ENCODE measurements at regions not wholly inside any gene's neighbourhood (a gene's known extent, or its start where the extent isn't known, plus 50 kb on each side); places are given as distances from the start of the nearest gene placed in this dataset.

DNA sequence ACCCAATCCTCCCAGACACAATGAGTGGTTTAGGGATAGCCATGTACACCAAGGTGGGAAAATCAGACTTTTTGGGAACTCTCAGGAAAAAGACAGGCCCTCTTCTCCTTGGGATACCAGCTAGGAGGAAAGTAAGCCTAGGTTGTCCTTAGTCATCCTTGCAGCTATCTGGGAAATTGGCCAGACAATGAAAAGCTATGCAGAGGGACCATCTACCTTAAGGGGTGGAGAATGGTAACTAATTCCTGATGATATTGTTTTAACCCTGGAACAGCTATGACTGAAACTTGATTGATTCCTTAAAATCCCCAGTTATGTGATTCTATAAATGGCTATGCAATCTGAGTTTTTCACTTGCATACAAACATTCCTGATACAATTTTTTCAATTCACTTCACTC, 88.9 kb upstream of the BNC2 start:
- peak; percentile 87 for FAIRE-seq
- no peak for DNase-seq (ENCODE audit: insufficient read length, low spot score)
- TF ChIP-seq POLR2A (IDR thresholded peaks at IDR 0.05; ENCODE audit: low read depth, low read length): no peak

DNA sequence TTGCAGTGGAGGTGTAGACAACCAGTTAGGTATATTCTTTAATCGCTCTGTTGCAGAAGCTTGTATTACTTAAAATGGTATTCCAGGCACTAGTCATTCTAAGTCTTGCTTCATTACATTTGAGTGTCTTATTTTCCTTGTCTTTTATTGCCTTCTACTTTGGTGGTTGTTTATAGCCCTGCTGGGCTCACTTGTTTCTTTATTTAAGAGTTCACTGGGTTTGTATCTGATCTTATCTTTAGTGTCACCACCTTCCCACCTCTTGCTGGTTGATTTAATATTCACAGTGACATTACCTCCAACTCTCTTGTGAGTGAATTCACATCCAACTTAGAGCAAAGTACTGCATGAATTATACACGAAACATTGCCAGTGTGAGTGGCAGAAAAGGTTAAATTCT, 83.6 kb upstream of the BNC2 start:
- FAIRE-seq (no peak), DNase-seq (ENCODE audit: insufficient read length, low spot score) (no peak)
- no peak for TF ChIP-seq POLR2A (IDR thresholded peaks at IDR 0.05; ENCODE audit: low read depth, low read length)

DNA sequence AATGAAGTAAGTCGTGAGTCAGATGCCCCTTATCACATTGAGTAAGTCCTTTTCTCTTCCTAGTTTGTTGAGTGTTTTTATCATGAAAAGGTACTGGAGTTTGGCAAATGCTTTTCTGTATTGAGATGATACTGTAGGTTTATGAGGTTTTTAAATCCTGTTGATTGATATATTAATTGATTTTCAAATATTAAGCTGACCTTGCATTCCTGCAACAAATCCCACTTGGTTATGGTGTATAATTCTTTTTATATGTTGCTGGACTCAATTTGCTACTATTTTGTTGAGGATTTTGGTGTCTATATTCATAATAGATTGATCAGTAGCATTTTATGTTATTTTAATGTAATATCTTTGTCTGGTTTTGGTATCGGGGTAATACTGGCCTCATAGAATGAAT, 81.0 kb upstream of the BNC2 start:
- DNase-seq (ENCODE audit: insufficient read length, low spot score): no peak
- TF ChIP-seq POLR2A (IDR thresholded peaks at IDR 0.05; ENCODE audit: low read depth, low read length): no peak
- no peak for FAIRE-seq

DNA sequence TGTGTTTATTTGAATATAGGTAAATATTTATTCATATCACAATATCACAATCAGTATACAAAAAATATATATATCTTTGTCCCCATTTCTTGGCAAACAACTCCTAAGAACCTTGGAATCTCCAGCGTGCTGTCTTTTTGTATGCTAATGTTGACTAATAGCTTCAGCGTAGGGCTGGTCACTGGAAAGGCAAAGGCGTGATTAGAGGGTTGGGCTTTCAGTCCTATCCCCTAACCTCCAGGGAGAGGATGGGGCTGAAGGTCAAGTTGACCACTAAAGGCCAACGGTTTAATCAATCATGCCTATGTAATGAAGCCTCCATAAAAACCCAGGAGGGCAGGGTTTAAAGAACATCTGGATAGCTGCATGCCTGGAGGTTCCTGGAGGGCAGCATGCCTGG, 79.6 kb upstream of the BNC2 start:
- FAIRE-seq: no peak
- DNase-seq (ENCODE audit: insufficient read length, low spot score): no peak
- no peak for TF ChIP-seq POLR2A (IDR thresholded peaks at IDR 0.05; ENCODE audit: low read depth, low read length)

DNA sequence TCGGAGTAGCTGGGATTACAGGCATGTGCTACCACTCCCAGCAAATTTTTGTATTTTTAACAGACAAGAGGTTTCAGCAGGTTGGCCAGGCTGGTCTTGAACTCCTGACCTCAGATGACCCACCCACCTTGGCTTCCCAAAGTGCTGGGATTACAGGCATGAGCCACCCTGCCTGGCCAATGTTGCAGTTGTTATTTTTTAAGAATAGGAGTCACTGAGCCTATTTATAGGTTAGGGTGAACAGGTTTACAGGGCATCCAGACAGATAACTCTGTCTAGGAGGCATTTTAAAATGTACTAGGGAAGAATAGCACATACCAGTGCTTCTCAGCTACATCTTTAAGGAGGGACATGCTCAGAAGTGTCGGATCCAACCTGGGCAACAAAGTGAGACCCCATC, 60.1 kb upstream of the BNC2 start:
- DNase-seq (ENCODE audit: insufficient read length, low spot score) (no peak), FAIRE-seq (no peak)
- no peak for TF ChIP-seq POLR2A (IDR thresholded peaks at IDR 0.05; ENCODE audit: low read depth, low read length)

DNA sequence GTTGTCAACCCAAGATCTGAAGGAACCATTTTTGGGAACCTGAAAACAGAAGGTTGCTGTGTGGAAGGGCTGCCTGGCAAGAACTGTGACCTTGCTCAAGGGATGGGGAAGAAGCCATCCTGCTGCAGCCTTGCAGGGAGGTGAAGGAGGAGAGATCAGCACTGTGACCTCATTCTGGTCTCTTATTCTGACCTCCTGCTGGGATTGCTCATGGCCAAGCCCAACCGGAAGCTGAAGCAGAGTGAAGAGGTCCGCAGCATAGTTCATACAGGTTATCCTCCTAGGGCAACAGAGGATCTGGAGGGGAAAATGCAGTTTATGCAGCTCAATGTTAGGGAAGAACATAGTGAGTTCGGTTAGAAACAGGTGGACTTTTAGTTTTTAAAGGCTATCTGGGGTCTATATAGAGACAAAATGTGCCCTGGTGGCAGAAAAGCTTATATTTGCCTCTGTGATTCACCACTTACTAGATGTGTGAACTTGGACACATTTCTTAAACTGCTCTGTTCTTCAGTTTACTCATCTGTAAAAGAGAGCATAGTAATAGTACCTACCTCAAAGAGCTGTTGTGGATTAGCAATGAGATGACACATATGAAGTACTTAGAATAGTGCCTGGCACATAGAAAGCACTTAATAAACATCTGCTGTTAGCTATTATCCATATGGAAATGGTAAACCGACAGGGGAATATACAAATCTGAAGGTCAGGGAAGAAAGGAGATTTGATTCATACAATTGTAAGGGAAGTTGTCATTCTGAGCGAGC, 57.9 kb upstream of the BNC2 start:
- FAIRE-seq (peak; percentile 99), DNase-seq (ENCODE audit: insufficient read length, low spot score) (peak; percentile 57)
- no peak for TF ChIP-seq POLR2A (IDR thresholded peaks at IDR 0.05; ENCODE audit: low read depth, low read length)

DNA sequence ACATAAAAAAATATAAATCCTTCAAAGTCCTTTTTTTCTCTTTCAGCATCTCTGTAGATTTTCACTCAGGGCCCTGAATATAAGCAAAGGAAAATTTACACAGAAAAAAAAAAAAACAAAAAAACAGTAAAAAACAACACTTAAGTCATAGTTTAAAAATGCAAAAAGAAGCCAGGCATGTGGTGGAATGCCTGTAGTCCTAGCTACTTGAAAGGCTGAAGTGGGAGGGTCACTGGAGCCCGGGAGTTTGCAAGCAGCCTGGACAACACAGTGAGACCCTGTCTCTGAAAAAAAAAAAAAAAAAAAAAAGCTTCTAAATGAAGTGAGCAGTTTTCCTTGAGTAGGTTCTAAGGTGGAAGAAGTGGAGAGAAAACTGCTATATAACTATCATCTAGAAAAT, 55.0 kb upstream of the BNC2 start:
- FAIRE-seq: no peak
- no peak for TF ChIP-seq POLR2A (IDR thresholded peaks at IDR 0.05; ENCODE audit: low read depth, low read length)
- no peak for DNase-seq (ENCODE audit: insufficient read length, low spot score)

DNA sequence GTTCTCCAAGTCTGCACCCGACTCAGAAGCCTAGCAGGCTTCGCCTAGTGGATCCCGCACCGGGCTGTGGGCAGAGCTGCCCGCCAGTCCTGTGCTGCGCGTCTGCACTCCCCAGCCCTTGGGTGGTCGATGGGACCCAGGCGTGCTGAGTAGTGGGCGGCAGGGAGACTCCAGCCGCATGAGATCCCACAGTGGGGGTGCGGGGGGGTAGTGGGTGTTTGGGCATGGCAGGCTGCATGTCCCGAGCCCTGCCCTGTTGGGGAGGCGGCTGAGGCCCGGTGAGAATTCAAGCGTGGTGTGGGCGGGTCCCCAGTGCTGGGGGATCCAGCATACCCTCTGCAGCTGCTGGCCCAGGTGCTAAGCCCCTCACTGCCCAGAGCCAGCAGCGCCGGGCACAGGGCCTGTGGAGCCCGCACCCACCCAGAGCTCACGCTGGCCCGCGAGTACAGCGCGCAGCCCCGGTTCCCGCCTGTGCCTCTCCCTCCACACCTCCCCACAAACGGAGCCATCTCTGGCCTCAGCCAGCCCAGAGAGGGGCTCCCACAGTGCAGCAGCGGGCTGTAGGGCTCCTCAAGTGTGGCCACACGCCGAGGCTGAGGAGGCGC, 53.9 kb upstream of the BNC2 start:
- FAIRE-seq (no peak), DNase-seq (ENCODE audit: insufficient read length, low spot score) (no peak)
- no peak for TF ChIP-seq POLR2A (IDR thresholded peaks at IDR 0.05; ENCODE audit: low read depth, low read length)

DNA sequence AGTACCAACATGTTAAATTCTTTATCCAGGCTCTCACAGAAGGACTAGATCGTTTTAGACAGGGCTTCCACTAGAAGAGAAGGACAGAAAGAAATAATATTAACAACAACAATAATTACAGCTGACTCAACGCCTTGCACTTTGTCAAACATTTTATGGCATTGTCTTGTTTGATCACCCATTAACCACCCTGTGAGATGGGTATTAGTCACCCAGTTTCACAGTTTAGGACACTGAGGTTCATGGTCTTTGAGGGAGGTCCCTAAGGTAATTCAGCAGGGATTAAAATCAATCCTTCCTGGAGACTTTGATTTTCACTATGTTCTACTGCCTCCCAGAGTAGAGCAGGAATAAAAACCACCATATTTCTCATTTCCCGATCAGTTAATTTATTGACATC, 51.4 kb upstream of the BNC2 start:
- peak; percentile 57 for FAIRE-seq
- DNase-seq (ENCODE audit: insufficient read length, low spot score): no peak
- TF ChIP-seq POLR2A (IDR thresholded peaks at IDR 0.05; ENCODE audit: low read depth, low read length): no peak

Data from H54 (cell line).